ENCODE measurements at regions not wholly inside any gene's neighbourhood (a gene's known extent, or its start where the extent isn't known, plus 50 kb on each side); places are given as distances from the start of the nearest gene placed in this dataset.

- TF ChIP-seq TAF1 (IDR thresholded peaks at IDR 0.05; ENCODE audit: low read depth) (no peak), NFIC (IDR thresholded peaks at IDR 0.05) (no peak)
These were observed 322.5 kb upstream of the EPHA3 start for GRCh38 chr3:88784925-88785324.
